Dermis blood vessel endothelial cell (primary cell): ENCODE measurements at regions not wholly inside any gene's neighbourhood (a gene's known extent, or its start where the extent isn't known, plus 50 kb on each side); places are given as distances from the start of the nearest gene placed in this dataset.
A peak's percentile ranks its signal among the peaks of the same experiment; 100 is the strongest.

Experiments
- DNase-seq: peaks from one replicate; pipeline ENCODE4 v3.0.0; 2010

DNA sequence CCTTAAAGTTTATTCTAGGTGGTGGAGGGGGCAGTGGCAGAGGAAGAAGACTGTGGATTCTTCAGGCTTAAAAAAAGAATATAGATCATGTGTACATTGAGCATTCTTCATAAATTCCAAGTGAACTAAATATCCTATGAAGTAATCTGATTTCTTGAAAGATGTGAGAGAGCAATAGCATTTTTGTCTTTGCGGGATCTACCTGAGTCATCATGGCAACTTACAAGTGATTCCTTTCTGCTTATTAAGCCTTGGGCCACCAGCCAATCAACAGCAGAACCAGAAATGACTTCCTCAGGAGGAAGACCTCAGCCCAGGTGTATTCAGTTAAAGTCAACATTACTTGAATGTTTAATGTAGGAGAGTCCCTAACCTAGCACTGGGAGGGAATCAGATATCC, 756.9 kb downstream of the TFAP2A start:
- DNase-seq, result no peak

- DNase-seq, result peak; percentile 30
Measured at GRCh38 chr6:9647599-9647998, 767.3 kb downstream of the TFAP2A start.

GRCh38 chr6:9647071-9647445, 767.8 kb downstream of the TFAP2A start:
- DNase-seq, result no peak

DNA sequence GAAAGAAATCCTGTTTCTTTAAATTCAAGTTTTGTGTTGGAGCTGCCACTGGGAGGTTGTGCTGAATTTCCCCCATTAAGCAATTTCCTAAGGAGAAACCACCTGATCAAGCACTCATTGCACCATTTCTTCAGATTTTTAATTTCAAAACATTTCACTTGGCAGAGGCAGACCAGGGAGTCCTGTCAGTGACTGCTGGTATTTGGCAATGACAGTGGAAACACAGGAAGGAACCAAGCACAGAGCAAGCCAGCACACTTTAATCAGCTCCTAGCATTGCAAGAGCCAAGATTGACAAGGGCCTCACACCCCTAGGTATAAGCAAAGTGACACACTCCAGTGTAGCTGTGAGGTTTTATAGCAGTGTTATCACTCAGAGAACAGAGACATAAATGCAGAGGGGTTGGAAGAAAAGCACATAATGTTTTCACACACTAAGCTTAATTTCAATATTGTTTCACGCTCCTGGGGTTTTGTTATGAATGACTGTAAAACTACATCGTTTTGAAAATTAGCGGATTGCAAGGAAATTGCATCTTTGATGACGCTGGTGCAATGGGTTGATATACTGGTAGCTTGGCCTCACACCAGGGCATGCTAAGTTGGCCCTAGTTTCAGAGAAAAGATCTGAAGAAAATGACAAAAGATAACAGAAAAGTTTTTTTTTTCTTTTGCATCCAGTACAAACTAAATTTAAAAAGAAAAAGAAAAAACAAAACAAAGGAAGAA, 768.4 kb downstream of the TFAP2A start:
- peak; percentile 76 for DNase-seq

GRCh38 chr6:9638861-9639260, 776.0 kb downstream of the TFAP2A start:
- DNase-seq, result no peak

- no peak for DNase-seq
Measured at GRCh38 chr6:9634776-9635175, 780.1 kb downstream of the TFAP2A start.

DNA sequence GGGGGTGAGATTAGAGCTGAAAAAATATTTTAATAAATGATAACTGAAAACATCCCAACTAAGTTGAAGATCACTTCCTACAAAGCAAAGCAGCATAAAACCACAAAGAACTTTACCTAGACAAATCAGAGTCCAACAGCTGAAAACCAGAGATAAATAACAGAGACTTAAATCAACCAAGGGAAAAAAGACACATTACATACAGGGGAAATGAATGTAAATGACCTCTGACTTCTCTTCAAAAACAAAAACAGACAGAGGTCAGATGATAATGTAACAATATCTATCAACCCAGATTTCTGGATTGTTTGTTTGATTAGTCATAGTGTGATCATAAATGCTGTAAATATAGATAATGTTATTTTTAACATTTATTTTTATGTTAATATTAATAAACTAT, 782.8 kb downstream of the TFAP2A start:
- peak; percentile 41 for DNase-seq

GRCh38 chr6:9628819-9629218, 786.1 kb downstream of the TFAP2A start:
- DNase-seq, result no peak

GRCh38 chr6:9627916-9628315, 787.0 kb downstream of the TFAP2A start:
- no peak for DNase-seq

DNA sequence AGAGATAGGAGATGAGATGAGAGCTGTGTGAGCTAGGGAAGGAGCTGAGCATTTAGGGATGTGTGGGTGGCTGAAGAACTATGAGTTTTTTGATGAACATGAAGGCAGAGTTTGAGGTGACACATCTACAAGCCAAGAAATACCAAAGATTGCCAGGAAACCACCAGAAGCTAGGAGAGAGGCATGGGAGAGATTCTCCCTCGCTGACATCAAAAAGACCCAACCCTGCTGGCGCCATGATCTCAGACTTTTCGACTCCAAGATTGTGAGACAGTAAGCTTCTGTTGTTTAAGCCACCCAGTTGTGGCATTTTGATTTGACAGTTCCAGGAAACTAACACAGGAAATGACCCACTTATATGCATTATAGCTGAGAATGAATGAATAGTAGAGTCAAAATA, 790.9 kb downstream of the TFAP2A start:
- peak; percentile 21 for DNase-seq

- DNase-seq, result no peak
Measured at GRCh38 chr6:9623228-9623832, 791.5 kb downstream of the TFAP2A start.

DNA sequence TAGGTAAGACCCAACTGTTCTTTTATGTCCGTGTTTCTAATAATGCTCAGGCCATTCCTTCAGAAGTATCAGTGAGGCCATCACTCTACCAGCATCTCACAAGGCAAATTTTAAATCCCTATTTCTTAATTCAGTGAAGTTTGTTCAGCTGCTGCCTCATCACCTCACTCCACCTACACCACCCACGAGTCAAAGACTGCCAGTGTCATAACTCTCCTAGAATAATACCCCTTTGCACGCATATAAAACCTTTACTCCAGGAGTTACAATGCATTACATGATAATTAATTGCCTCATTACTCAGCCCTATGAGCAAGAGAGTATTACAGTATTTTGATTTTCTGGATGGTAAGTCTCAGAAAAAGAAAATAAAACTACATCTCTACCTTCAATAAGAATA, 793.6 kb downstream of the TFAP2A start:
- no peak for DNase-seq

- DNase-seq, result no peak
Measured at GRCh38 chr6:9620687-9621086, 794.2 kb downstream of the TFAP2A start.

- no peak for DNase-seq
Measured at GRCh38 chr6:9620263-9620662, 794.6 kb downstream of the TFAP2A start.

- DNase-seq, result no peak
Measured at GRCh38 chr6:9614778-9615177, 800.1 kb downstream of the TFAP2A start.

- DNase-seq, result peak; percentile 5
Measured at GRCh38 chr6:9612489-9612888, 802.4 kb downstream of the TFAP2A start.

DNA sequence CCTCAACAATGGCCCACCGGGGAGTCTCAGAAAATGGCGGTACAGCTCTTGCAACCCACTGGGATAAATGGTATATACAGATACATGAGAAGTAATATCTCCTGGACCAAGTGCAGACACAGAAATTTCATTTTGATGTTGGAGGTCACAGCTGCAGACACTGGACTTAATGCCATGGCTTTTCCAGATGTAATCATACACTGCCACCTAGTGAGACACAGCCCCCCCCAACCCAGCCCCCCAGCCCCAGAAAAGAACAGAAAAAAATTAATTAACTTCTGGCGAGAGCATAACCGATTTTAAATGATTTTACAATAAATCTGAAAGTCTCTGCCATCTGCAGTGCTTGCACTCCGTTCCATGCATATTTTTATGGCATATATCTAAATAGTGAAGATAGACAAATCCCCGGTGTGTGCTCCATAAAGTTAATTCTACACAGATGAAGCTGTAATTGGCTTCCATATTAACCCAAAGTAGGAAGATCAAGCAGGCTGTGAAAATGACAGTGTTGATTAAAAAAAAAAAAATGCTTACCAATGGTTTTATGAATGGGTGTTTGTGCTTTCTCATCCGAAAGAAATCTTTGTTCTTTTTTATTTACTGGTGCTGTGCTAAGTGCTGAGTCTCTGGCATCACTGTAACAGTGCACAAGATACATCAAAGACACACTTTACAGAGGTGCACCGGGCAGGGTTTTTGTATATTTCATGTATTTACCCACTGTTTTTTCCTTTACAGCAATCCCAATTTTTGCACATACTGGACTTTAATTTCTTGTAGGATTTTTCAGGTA, 804.1 kb downstream of the TFAP2A start:
- peak; percentile 28 for DNase-seq

GRCh38 chr6:9606435-9607134, 808.3 kb downstream of the TFAP2A start:
- no peak for DNase-seq

DNA sequence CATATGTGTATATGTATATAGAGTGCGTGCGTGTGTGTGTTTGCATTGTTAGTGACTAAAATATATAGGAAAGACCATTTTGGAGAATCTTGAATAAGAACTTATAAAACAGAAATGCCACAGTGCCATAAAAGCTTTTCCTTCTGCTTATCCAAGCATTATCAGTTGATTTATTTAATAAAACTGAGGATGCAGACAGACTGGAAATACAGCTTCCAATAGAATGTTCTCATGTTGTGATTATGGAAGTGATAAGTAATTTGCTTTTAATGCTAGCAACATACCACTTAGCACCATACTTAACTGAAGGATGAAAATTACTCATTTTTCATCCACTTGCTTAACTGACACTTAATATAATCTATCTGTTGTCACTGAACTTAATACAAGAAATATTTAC, 820.1 kb downstream of the TFAP2A start:
- no peak for DNase-seq

GRCh38 chr6:9593554-9593953, 821.3 kb downstream of the TFAP2A start:
- no peak for DNase-seq

- DNase-seq, result no peak
Measured at GRCh38 chr6:9583753-9584352, 831.0 kb downstream of the TFAP2A start.

DNA sequence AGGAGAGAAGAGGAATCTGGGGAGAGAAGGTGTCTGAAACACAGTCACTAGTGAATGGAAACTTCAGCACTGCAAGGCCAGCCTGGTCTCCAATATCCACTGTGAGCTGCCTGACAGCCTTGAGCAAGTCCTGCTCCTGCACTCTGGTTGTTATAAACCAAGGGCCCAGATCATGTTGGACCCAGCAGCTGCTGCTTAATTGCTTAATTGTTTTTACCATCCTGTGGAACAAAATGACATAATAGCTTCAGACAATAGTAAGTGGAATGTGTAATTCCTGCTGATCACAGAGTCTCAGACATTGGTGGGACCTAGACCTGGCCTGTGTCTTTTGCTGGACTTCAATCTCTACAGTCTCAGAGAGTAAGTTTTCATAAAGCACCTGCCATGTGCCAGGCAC, 833.7 kb downstream of the TFAP2A start:
- DNase-seq, result peak; percentile 79

GRCh38 chr6:9576521-9576920, 838.4 kb downstream of the TFAP2A start:
- DNase-seq, result no peak
